K562 (cell line): ENCODE measurements at regions not wholly inside any gene's neighbourhood (a gene's known extent, or its start where the extent isn't known, plus 50 kb on each side); places are given as distances from the start of the nearest gene placed in this dataset.

Source experiments
- CREB1 ChIP-seq, 2 experiments: sonication (generic) in 1 of 2; formaldehyde crosslinking in 1 of 2; IDR thresholded peaks; 2 replicates each; pipeline versions ENCODE4 v1.6.1 to v1.8.0; 2012 to 2022; ENCODE audit warnings: inconsistent platforms in 1 of 2, mild to moderate bottlenecking in 1 of 2, missing genetic modification reagents in 1 of 2, moderate library complexity in 1 of 2
- FOXK2 ChIP-seq, 2 experiments: fragments of 450-650 bp; IDR thresholded peaks in 1 of 2; conservative IDR thresholded peaks in 1 of 2; 2 replicates each; pipeline ENCODE4 v1.6.1; 2016; ENCODE audit warnings: low read depth in 2 of 2, mild to moderate bottlenecking in 1 of 2
- KAT8 ChIP-seq: fragments of 450-650 bp; IDR thresholded peaks from 2 replicates; pipeline ENCODE4 v1.6.1; 2016; ENCODE audit warnings: low read depth, mild to moderate bottlenecking
- NCOA2 ChIP-seq, 2 experiments: fragments of 450-650 bp; IDR thresholded peaks; 2 replicates each; pipeline ENCODE4 v1.6.1; 2018; ENCODE audit warnings: mild to moderate bottlenecking in 2 of 2, moderate library complexity in 1 of 2; ENCODE audit not compliant: partially characterized antibody in 2 of 2
- RAD51 ChIP-seq: fragments of 450-650 bp; IDR thresholded peaks from 2 replicates; pipeline ENCODE4 v1.7.1; 2016; ENCODE audit warnings: low read depth, mild to moderate bottlenecking, borderline replicate concordance
- TCF7L2 ChIP-seq: fragments of 150-350 bp; IDR thresholded peaks from 2 replicates; pipeline ENCODE4 v1.6.1; 2016; ENCODE audit warnings: low read depth, mild to moderate bottlenecking, low read length, moderate library complexity
- ZNF561 ChIP-seq: fragments of 450-650 bp; formaldehyde crosslinking; conservative IDR thresholded peaks from 2 replicates; pipeline ENCODE4 v1.4.0; 2020; ENCODE audit warnings: mild to moderate bottlenecking, moderate library complexity
- TF ChIP-seq, protein P1 (sequence below), 3 experiments: IDR thresholded peaks in 2 of 3; conservative IDR thresholded peaks in 1 of 3; 2 replicates each; pipeline ENCODE4 v1.5.1; 2011 to 2012; ENCODE audit warnings: low read length in 3 of 3, mild to moderate bottlenecking in 3 of 3, control low read depth in 2 of 3, improper control_type of control experiment in 1 of 3, inconsistent platforms in 1 of 3, low read depth in 1 of 3, mixed read lengths in 1 of 3, moderate library complexity in 1 of 3; ENCODE audit not compliant: insufficient read depth in 2 of 3
- TF ChIP-seq, protein P2 (sequence below): fragments of 450-650 bp; IDR thresholded peaks from 2 replicates; pipeline ENCODE4 v1.6.1; 2016; ENCODE audit warnings: borderline replicate concordance
- TF ChIP-seq, protein P3 (sequence below): sonication (generic); formaldehyde crosslinking; IDR thresholded peaks from 2 replicates; pipeline ENCODE4 v1.8.0; 2022; ENCODE audit warnings: mild to moderate bottlenecking, missing genetic modification reagents, borderline replicate concordance
- TF ChIP-seq, protein P4 (sequence below), 2 experiments: fragments of 200-800 bp in 1 of 2; sonication (Bioruptor generic) in 1 of 2; sonication (generic) in 1 of 2; formaldehyde crosslinking in 1 of 2; IDR thresholded peaks in 1 of 2; conservative IDR thresholded peaks in 1 of 2; 2 replicates each; pipeline versions ENCODE4 v1.5.0 to v1.6.1; 2016 to 2020; ENCODE audit warnings: missing compliant biosample characterization in 1 of 2, missing genetic modification characterization in 1 of 2, missing genetic modification reagents in 1 of 2
- TF ChIP-seq, protein P5 (sequence below): fragments of 250-450 bp; sonication (Bioruptor Pico); IDR thresholded peaks from 2 replicates; pipeline ENCODE4 v1.8.0; 2021; ENCODE audit warnings: borderline replicate concordance, mild to moderate bottlenecking, moderate library complexity; ENCODE audit not compliant: poor library complexity, severe bottlenecking
- TF ChIP-seq, protein P6 (sequence below): fragments of 450-650 bp; IDR thresholded peaks from 2 replicates; pipeline ENCODE4 v1.6.1; 2016; ENCODE audit warnings: low read depth

DNA sequence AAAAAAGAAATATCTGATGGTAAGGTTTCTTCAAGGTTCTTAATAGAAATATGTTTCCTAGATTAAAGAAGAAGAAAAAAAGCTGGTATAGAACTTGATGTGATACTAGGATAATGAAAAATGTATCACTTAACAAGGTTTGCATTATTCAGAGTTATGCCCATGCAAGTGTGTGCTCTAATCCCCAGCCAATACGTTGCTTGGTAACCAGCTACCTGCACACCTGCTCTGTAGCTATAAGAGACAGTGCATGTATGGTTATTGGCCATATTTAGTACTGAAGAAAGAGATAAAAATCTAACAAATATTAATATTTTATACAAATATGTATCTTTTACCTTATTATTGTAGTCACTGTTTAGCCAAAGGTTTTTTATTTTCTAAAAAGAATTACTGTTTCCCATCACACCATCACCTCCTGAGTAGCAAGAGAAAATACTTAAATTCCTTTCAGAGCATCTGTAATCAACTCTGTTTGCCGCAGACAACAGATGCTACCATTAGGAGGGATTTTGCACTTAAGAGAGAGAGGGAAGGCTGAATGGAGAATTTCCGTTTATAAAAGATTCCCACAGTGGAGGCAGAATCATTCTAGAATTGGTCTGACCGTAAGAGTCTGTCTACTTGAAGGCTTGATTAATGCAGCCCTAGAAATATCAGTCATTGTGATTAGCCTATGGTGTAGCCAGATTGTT is 115.6 kb downstream of the NEDD1 start:
- TF ChIP-seq, protein P1, sequence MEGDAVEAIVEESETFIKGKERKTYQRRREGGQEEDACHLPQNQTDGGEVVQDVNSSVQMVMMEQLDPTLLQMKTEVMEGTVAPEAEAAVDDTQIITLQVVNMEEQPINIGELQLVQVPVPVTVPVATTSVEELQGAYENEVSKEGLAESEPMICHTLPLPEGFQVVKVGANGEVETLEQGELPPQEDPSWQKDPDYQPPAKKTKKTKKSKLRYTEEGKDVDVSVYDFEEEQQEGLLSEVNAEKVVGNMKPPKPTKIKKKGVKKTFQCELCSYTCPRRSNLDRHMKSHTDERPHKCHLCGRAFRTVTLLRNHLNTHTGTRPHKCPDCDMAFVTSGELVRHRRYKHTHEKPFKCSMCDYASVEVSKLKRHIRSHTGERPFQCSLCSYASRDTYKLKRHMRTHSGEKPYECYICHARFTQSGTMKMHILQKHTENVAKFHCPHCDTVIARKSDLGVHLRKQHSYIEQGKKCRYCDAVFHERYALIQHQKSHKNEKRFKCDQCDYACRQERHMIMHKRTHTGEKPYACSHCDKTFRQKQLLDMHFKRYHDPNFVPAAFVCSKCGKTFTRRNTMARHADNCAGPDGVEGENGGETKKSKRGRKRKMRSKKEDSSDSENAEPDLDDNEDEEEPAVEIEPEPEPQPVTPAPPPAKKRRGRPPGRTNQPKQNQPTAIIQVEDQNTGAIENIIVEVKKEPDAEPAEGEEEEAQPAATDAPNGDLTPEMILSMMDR (IDR thresholded peaks at IDR 0.05 in 2 of 3, conservative IDR thresholded peaks at IDR 0.05 in 1 of 3; ENCODE audit: insufficient read depth in 2 of 3, low read depth in 1 of 3, low read length in 3 of 3), result no peak
- TF ChIP-seq RAD51 (no peak), FOXK2 (conservative IDR thresholded peaks at IDR 0.05 in 1 of 2, IDR thresholded peaks at IDR 0.05 in 1 of 2; ENCODE audit: low read depth in 2 of 2) (no peak), CREB1 (IDR thresholded peaks at IDR 0.05) (no peak), CREB1 (CRISPR knock-in tag; IDR thresholded peaks at IDR 0.05) (no peak), TCF7L2 (no peak), NCOA2 (IDR thresholded peaks at IDR 0.05; ENCODE audit: partially characterized antibody in 2 of 2) (no peak), KAT8 (no peak), ZNF561 (no peak)
- TF ChIP-seq, protein P2, sequence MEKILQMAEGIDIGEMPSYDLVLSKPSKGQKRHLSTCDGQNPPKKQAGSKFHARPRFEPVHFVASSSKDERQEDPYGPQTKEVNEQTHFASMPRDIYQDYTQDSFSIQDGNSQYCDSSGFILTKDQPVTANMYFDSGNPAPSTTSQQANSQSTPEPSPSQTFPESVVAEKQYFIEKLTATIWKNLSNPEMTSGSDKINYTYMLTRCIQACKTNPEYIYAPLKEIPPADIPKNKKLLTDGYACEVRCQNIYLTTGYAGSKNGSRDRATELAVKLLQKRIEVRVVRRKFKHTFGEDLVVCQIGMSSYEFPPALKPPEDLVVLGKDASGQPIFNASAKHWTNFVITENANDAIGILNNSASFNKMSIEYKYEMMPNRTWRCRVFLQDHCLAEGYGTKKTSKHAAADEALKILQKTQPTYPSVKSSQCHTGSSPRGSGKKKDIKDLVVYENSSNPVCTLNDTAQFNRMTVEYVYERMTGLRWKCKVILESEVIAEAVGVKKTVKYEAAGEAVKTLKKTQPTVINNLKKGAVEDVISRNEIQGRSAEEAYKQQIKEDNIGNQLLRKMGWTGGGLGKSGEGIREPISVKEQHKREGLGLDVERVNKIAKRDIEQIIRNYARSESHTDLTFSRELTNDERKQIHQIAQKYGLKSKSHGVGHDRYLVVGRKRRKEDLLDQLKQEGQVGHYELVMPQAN, result no peak
- TF ChIP-seq, protein P3, sequence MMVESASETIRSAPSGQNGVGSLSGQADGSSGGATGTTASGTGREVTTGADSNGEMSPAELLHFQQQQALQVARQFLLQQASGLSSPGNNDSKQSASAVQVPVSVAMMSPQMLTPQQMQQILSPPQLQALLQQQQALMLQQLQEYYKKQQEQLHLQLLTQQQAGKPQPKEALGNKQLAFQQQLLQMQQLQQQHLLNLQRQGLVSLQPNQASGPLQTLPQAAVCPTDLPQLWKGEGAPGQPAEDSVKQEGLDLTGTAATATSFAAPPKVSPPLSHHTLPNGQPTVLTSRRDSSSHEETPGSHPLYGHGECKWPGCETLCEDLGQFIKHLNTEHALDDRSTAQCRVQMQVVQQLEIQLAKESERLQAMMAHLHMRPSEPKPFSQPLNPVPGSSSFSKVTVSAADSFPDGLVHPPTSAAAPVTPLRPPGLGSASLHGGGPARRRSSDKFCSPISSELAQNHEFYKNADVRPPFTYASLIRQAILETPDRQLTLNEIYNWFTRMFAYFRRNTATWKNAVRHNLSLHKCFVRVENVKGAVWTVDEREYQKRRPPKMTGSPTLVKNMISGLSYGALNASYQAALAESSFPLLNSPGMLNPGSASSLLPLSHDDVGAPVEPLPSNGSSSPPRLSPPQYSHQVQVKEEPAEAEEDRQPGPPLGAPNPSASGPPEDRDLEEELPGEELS (CRISPR knock-in tag), result no peak
- TF ChIP-seq, protein P4, sequence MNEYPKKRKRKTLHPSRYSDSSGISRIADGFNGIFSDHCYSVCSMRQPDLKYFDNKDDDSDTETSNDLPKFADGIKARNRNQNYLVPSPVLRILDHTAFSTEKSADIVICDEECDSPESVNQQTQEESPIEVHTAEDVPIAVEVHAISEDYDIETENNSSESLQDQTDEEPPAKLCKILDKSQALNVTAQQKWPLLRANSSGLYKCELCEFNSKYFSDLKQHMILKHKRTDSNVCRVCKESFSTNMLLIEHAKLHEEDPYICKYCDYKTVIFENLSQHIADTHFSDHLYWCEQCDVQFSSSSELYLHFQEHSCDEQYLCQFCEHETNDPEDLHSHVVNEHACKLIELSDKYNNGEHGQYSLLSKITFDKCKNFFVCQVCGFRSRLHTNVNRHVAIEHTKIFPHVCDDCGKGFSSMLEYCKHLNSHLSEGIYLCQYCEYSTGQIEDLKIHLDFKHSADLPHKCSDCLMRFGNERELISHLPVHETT (CRISPR knock-in tag; conservative IDR thresholded peaks at IDR 0.05 in 1 of 2, IDR thresholded peaks at IDR 0.05 in 1 of 2), result no peak
- TF ChIP-seq, protein P5, sequence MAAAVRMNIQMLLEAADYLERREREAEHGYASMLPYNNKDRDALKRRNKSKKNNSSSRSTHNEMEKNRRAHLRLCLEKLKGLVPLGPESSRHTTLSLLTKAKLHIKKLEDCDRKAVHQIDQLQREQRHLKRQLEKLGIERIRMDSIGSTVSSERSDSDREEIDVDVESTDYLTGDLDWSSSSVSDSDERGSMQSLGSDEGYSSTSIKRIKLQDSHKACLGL (CRISPR knock-in tag), result no peak
- TF ChIP-seq, protein P6, sequence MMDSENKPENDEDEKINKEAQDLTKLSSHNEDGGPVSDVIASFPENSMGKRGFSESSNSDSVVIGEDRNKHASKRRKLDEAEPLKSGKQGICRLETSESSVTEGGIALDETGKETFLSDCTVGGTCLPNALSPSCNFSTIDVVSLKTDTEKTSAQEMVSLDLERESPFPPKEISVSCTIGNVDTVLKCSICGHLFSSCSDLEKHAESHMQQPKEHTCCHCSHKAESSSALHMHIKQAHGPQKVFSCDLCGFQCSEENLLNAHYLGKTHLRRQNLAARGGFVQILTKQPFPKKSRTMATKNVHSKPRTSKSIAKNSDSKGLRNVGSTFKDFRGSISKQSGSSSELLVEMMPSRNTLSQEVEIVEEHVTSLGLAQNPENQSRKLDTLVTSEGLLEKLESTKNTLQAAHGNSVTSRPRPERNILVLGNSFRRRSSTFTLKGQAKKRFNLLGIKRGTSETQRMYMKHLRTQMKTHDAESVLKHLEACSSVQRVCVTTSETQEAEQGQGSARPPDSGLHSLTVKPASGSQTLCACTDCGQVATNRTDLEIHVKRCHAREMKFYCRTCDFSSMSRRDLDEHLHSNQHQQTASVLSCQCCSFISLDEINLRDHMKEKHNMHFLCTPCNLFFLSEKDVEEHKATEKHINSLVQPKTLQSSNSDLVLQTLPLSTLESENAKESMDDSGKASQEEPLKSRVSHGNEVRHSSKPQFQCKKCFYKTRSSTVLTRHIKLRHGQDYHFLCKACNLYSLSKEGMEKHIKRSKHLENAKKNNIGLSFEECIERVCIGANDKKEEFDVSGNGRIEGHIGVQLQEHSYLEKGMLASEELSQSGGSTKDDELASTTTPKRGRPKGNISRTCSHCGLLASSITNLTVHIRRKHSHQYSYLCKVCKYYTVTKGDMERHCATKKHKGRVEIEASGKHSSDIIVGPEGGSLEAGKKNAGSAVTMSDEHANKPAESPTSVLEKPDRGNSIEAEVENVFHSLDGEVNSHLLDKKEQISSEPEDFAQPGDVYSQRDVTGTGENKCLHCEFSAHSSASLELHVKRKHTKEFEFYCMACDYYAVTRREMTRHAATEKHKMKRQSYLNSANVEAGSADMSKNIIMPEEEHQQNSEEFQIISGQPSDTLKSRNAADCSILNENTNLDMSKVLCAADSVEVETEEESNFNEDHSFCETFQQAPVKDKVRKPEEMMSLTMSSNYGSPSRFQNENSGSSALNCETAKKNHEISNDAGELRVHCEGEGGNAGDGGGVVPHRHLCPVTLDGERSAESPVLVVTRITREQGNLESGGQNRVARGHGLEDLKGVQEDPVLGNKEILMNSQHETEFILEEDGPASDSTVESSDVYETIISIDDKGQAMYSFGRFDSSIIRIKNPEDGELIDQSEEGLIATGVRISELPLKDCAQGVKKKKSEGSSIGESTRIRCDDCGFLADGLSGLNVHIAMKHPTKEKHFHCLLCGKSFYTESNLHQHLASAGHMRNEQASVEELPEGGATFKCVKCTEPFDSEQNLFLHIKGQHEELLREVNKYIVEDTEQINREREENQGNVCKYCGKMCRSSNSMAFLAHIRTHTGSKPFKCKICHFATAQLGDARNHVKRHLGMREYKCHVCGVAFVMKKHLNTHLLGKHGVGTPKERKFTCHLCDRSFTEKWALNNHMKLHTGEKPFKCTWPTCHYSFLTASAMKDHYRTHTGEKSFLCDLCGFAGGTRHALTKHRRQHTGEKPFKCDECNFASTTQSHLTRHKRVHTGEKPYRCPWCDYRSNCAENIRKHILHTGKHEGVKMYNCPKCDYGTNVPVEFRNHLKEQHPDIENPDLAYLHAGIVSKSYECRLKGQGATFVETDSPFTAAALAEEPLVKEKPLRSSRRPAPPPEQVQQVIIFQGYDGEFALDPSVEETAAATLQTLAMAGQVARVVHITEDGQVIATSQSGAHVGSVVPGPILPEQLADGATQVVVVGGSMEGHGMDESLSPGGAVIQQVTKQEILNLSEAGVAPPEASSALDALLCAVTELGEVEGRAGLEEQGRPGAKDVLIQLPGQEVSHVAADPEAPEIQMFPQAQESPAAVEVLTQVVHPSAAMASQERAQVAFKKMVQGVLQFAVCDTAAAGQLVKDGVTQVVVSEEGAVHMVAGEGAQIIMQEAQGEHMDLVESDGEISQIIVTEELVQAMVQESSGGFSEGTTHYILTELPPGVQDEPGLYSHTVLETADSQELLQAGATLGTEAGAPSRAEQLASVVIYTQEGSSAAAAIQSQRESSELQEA, result no peak
